Small intestine (tissue), 7 donors: ENCODE measurements at regions not wholly inside any gene's neighbourhood (a gene's known extent, or its start where the extent isn't known, plus 50 kb on each side); places are given as distances from the start of the nearest gene placed in this dataset.

Source experiments
- DNase-seq, 2 donors: peaks; one replicate each; pipeline versions ENCODE4 v3.0.0 to v3.0.0-alpha.2; 2013
- FAIRE-seq: peaks from 2 replicates; lab custom pipeline; 2012; peaks lifted over from hg19 to GRCh38; lab: Jason Lieb, UNC
- H3K27ac ChIP-seq, 3 donors: one replicate each; pipeline ENCODE4 v1.5.1; 2013; ENCODE audit warnings: low read length in 2 of 3, mild to moderate bottlenecking in 2 of 3, control low read depth in 1 of 3, inconsistent platforms in 1 of 3, low read depth in 1 of 3, moderate library complexity in 1 of 3
- H3K27me3 ChIP-seq, 3 donors: one replicate each; pipeline ENCODE4 v1.6.1; 2013; ENCODE audit warnings: low read length in 3 of 3, inconsistent platforms in 1 of 3; ENCODE audit not compliant: control insufficient read depth in 3 of 3, insufficient read depth in 3 of 3
- H3K36me3 ChIP-seq, 3 donors: one replicate each; pipeline ENCODE4 v1.6.1; 2013; ENCODE audit warnings: low read length in 3 of 3, inconsistent platforms in 1 of 3, low read depth in 1 of 3, mild to moderate bottlenecking in 1 of 3, moderate library complexity in 1 of 3; ENCODE audit not compliant: control insufficient read depth in 3 of 3, insufficient read depth in 2 of 3
- H3K4me1 ChIP-seq, 3 donors: one replicate each; pipeline ENCODE4 v1.6.1; 2013; ENCODE audit warnings: low read length in 2 of 3, inconsistent platforms in 1 of 3, low read depth in 1 of 3, mild to moderate bottlenecking in 1 of 3, moderate library complexity in 1 of 3; ENCODE audit not compliant: control insufficient read depth in 3 of 3, insufficient read depth in 2 of 3
- H3K4me3 ChIP-seq, 3 donors: one replicate each; pipeline ENCODE4 v1.5.1; 2013; ENCODE audit warnings: low read length in 3 of 3, control low read depth in 1 of 3, inconsistent platforms in 1 of 3, low read depth in 1 of 3, mild to moderate bottlenecking in 1 of 3, moderate library complexity in 1 of 3
- H3K9me3 ChIP-seq, 2 donors: one replicate each; pipeline ENCODE4 v1.6.1; 2013; ENCODE audit warnings: low read depth in 1 of 2, low read length in 1 of 2; ENCODE audit not compliant: control insufficient read depth in 2 of 2, insufficient read depth in 1 of 2
- WGBS, 3 donors: extraction: QIAGEN DNeasy Blood & Tissue Kit; methylation state at CpG; one replicate each; pipeline ENCODE4 v1.1.7; 2013; 5-methylcytosine and 5-hydroxymethylcytosine counted together
- donor health status: healthy with polysubstance abuse.
- donor health status: control.
- donor health status: control.
- donor health status: Bipolar disorder and iron deficiency.
- donor health status: healthy.

DNA sequence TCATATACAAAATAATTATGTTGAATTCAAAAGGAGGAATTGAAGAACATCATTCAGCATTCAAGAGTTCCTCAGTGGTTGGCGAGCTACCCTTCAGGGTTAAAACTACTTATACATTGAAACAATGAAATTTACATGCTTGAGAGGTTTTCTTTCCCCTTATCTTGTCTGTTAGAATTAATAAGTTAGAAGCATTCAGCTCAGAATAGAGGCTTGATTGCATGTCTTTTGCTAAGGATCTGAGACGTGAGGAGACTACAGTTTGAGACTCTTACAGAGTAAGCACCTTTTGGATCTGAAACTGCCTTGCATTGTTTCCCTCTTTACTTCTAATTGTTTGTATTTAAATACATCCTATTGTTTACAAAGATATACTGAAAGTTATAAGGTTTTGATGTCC, 157.6 kb downstream of the NSUN3 start:
- FAIRE-seq: no peak
- WGBS, 3 donors: 77 to 85% (median 82%) methylated on average over 2 of the region's 2 CpGs

GRCh38 chr3:94221829-94222228, 159.0 kb downstream of the NSUN3 start:
- Histone ChIP-seq H3K9me3 (no peaks in the 10 kb centered on the region), H3K36me3 (no peaks in the 10 kb centered on the region), H3K4me1 (no peaks in the 10 kb centered on the region), H3K4me3 (no peak overlapping the region), H3K27me3 (no peaks in the 10 kb centered on the region), H3K27ac (no peak overlapping the region)
- DNase-seq (no peak), FAIRE-seq (no peak)

More for the DNA sequence above, 157.6 kb downstream of the NSUN3 start:
- no peaks in the 10 kb centered on the region for H3K27me3 ChIP-seq
- H3K4me3 ChIP-seq: no peak overlapping the region
- no peaks in the 10 kb centered on the region for H3K4me1 ChIP-seq
- H3K36me3 ChIP-seq: no peaks in the 10 kb centered on the region
- H3K27ac ChIP-seq: no peak overlapping the region
- no peaks in the 10 kb centered on the region for H3K9me3 ChIP-seq
- DNase-seq: no peak

DNA sequence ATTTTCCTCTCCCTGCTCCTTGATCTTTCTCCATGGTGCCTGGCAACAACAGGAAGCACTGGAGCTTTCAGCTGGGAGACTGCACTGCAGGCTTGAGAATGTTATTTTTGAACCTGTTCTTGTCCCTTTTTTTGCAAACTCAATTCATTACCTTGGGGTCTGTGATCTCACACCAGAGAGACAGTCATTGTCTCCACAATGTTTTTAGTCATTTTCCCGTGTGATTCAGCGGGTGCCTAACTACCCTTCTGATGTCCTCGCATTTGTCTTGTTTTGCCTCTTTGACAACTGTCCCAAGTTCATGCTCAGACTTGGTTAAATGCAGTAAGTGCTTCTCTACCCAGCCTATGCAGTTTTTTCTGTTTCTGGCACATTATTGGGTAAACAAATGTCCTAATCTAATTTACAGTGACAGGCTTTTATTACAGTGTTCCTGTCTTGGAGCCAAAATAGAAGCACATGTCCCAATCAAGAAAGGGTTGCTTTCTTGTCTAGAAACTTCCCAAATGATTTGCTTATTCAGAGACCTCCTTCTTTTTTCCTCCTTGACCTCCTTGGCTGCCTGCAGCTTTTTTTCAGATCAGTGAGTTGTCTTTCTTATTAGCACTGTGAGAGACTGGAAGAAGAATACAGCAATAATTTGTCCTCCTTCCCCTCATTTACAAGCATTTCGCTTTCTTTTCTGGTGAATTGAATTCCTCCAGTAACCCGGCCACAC, 162.4 kb downstream of the NSUN3 start:
- no peaks in the 10 kb centered on the region for H3K4me1 ChIP-seq
- DNase-seq (no peak), FAIRE-seq (no peak)
- no peaks in the 10 kb centered on the region for H3K36me3 ChIP-seq
- no peaks in the 10 kb centered on the region for H3K27me3 ChIP-seq
- H3K27ac ChIP-seq: no peak overlapping the region
- no peak overlapping the region for H3K4me3 ChIP-seq
- 59 to 61% (median 60%) methylated on average over 5 of the region's 5 CpGs for WGBS, 3 donors
- H3K9me3 ChIP-seq: no peaks in the 10 kb centered on the region

GRCh38 chr3:94226078-94226477, 163.2 kb downstream of the NSUN3 start:
- FAIRE-seq: no peak
- 49 to 55% (median 53%) methylated on average over 4 of the region's 4 CpGs for WGBS, 3 donors
- Histone ChIP-seq H3K36me3 (no peaks in the 10 kb centered on the region), H3K4me3 (no peak overlapping the region), H3K9me3 (no peaks in the 10 kb centered on the region), H3K27me3 (no peaks in the 10 kb centered on the region), H3K4me1 (no peaks in the 10 kb centered on the region), H3K27ac (no peak overlapping the region)
- DNase-seq: no peak

GRCh38 chr3:94232921-94233320, 170.1 kb downstream of the NSUN3 start:
- Histone ChIP-seq H3K4me1 (no peaks in the 10 kb centered on the region), H3K27ac (no peak overlapping the region), H3K36me3 (no peaks in the 10 kb centered on the region), H3K9me3 (no peaks in the 10 kb centered on the region), H3K27me3 (peaks cover 0 to 3% (median 0%) of the 10 kb centered on the region in 3 donors), H3K4me3 (no peak overlapping the region)
- no peak for FAIRE-seq
- no peak for DNase-seq
- 58 to 81% (median 62%) methylated on average over 3 of the region's 3 CpGs for WGBS, 3 donors

- no peak overlapping the region for H3K4me3 ChIP-seq
- H3K27me3 ChIP-seq: peaks cover 0 to 3% (median 0%) of the 10 kb centered on the region in 3 donors
- H3K4me1 ChIP-seq: no peaks in the 10 kb centered on the region
- DNase-seq (peak; percentile 8 to 34), FAIRE-seq (no peak)
- no peaks in the 10 kb centered on the region for H3K9me3 ChIP-seq
- WGBS, 3 donors: 18 to 23% (median 22%) methylated on average over 4 of the region's 4 CpGs
- no peak overlapping the region for H3K27ac ChIP-seq
- no peaks in the 10 kb centered on the region for H3K36me3 ChIP-seq
Measured at GRCh38 chr3:94234177-94234788, 171.4 kb downstream of the NSUN3 start.

- no peaks in the 10 kb centered on the region for H3K9me3 ChIP-seq
- WGBS, 3 donors: 68 to 72% (median 71%) methylated on average over 3 of the region's 3 CpGs
- no peak overlapping the region for H3K27ac ChIP-seq
- DNase-seq: no peak
- no peaks in the 10 kb centered on the region for H3K4me1 ChIP-seq
- H3K27me3 ChIP-seq: no peaks in the 10 kb centered on the region
- no peak overlapping the region for H3K4me3 ChIP-seq
- H3K36me3 ChIP-seq: no peaks in the 10 kb centered on the region
- FAIRE-seq: no peak
Measured at GRCh38 chr3:94241986-94242385, 179.1 kb downstream of the NSUN3 start.

- H3K36me3 ChIP-seq: no peaks in the 10 kb centered on the region
- DNase-seq (no peak), FAIRE-seq (no peak)
Measured at GRCh38 chr3:94246171-94246570, 183.3 kb downstream of the NSUN3 start.

More at GRCh38 chr3:94246171-94246570, 183.3 kb downstream of the NSUN3 start:
- no peak overlapping the region for H3K27ac ChIP-seq
- 48 to 76% (median 75%) methylated on average over 4 of the region's 4 CpGs for WGBS, 3 donors
- no peak overlapping the region for H3K4me3 ChIP-seq
- H3K9me3 ChIP-seq: no peaks in the 10 kb centered on the region
- H3K27me3 ChIP-seq: no peaks in the 10 kb centered on the region
- H3K4me1 ChIP-seq: no peaks in the 10 kb centered on the region
